Dedifferentiated amniotic fluid mesenchymal stem cell (primary cell): ENCODE measurements at regions not wholly inside any gene's neighbourhood (a gene's known extent, or its start where the extent isn't known, plus 50 kb on each side); places are given as distances from the start of the nearest gene placed in this dataset.
"Not testable (repeated sequence)": the region's sequence is repeated elsewhere in the genome, so short reads cannot be mapped to it uniquely, and the experiment has no call there.

Experiments used
- DNase-seq: peaks from one replicate; pipeline ENCODE4 v3.0.0-alpha.2; 2016; ENCODE audit errors: extremely low spot score

DNA sequence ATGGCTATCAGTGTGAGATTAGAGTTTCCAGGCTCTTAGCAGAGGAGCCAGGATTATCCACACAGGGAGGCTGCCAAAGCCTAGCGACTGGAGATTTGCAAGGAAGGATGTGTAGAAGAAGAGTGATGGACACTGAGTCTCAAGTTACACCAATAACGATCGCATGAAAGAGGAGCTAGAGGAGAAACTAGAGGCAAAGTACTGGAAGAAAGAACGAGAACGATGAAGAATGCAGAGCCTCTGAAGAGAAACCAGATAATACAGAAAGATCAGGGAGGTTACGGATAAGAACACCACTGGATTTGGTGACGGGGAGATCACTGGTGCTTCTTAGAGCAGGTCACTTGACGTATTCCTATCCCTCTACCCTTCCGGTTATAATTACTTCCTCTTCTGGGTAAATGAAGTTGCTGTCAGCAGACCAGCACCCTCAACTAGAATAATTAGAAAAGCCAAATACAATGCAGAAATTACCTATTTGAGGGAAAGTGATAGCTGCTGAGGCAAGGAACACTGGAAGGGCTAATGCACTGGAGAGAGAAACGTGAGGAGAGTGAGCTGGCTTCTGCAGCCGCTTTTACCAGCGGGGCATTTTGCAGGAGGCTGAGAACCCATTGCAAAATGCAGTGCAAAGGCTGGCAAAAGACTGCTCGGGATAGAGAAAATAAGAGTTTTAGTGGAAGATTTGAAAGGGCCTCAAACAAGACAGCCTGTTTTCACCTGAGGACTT, 93.1 kb upstream of the HIF1A start:
- DNase-seq: no peak

DNA sequence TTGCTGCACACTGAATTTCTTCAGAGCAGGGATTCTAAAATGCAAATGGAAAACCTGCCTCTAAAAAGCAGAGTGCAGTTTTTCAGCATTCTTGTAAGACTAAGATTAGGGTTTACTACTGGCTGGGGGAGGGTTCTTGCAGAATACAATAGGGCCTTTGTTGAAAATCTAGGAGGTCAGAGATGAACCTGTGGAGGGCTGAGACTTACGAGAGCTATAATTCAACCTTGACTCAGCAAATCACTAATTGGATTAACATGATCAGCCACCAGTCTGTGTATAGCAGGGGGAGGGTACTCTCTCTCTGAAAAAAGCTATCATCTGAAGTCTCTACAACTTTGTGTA, 92.6 kb upstream of the HIF1A start:
- DNase-seq: no peak

DNA sequence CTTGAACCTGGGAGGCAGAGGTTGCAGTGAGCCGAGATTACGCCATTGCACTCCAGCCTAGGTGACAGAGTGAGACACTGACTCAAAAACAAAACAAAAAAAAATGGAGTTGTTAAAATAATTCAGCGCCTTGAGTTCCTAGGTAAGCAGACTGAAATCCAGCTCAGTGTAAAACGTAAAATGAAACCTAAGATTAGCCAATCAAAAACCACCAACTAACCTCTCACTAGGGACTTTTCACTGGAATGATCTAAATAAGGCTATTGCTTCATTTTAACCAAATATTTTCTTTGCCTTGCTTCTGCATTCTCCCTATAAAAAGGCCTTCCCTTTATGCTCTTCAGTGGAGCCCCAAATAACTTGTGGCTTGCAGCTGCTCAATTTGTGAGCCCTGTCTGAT, 91.6 kb upstream of the HIF1A start:
- DNase-seq: no peak

DNA sequence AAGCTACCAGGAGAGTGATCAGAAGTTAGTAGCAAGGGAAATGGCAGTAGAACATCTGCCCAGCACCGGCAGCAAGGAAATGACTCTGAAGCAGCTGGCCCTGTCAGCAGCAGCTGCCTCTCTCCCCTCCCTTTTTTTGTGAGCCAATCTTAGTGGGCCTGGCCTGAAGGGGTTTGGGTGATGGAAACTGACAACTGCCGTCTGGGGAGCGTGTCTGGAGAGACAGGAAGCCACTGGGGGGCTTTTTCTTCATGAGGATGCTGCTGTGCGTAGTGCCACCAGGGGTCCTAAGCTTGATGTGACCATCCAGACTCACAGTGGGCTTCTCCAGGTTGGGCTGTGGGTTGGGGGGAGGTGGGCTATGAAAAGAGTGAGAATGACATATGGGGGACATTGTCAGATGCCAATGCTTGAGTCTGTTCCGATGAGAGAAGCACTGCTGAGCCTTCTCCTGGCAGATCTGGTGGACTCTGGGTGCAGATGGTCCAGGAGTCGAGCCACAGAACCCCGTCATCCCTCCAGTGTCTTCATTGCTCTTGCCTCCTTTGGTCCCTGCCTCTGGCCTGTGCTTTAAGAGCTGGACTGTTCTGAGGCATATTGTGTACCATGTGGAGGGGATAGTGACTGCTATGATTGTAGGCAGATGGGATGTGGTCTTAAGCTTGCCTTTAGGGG, 87.6 kb upstream of the HIF1A start:
- no peak for DNase-seq

DNA sequence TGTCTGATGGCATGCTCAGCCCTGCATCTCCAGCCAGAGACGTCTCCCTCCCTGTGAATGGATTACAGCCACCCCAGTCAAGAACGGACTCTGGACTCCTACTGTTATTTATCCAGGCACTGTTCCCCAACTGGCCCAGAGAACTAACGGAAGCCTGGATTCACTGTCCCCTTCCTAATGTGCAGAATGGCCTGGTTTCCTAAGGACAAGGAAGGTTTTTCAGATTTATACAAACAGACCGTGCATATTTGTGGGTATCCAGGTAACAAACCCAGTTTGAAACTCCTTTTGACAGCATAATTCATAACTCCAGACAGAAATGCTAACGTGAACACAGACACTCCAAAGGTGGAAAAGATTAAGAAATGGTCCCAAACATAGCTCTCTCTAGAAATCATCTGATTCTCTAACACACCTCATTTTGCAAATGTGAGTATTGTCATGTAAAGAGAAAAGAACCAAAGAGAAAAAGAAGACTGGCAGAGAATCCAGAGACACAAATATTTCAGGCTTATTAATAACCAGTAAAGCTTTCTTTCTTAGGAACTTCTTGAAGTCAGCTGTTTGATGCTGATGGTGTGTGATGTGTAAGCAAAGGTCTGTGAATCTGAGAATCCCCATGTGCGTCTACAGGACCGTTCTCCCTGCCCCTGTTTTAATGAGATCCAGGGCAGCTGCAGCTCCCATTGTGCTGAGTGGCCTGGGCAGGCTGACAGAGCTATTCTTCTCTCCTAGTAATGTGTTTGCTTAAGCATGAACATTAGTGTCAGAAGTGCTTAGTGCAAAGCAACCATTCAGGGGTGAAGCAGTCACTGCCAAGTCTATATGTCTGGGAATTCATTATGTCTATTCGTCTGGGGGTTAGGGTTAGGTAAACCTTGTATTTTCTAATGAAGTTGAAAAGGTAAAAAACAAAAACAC, 86.8 kb upstream of the HIF1A start:
- no peak for DNase-seq

DNA sequence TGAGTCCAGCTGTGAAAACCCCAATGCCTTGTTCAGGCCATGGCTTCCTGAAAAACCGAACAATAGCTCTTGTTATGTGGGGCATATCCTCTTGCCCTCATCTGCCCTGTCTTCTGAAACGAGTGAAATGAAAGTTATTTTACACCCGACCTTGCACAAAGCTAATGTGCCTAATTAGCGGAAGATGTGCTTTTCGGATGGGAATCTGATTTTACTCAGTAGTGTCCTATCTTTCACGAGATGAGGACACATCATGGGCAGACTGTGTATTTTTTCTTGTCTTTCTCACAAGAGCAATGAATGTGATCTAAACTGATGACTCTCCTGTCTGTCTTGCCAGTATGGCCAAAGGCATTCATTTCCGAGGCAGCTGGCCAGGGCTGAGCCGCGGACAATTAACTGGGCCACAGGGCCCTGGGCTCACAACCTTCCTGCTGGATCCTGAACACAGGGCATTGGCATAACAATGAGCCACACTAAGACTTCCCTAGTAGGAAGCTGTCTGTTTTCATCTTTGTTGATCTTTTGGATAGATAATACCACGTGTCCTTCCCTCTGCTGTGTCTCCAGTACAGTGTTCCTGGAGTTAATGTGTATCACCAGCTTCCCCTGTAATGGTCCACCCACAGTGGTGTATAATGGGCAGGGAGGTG, 86.0 kb upstream of the HIF1A start:
- peak; percentile 54 for DNase-seq

DNA sequence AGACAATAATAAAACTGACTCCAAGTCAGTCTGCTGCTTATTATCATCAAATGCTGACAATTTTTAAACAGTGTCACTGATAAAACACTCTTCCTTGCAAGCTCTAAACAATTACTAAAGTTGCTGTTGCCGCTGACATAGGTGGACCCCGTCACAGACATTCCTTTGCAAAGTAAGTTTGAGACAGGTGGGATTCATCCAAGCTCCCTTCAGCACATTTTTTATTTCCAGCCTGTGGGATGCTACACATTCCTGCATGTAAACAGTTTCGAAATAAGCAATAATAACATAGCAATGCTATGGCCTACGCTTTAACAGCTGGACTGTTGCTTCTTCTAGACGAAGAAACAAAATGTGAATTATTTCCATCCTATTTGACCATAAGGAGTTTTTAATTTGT, 85.4 kb upstream of the HIF1A start:
- no peak for DNase-seq

DNA sequence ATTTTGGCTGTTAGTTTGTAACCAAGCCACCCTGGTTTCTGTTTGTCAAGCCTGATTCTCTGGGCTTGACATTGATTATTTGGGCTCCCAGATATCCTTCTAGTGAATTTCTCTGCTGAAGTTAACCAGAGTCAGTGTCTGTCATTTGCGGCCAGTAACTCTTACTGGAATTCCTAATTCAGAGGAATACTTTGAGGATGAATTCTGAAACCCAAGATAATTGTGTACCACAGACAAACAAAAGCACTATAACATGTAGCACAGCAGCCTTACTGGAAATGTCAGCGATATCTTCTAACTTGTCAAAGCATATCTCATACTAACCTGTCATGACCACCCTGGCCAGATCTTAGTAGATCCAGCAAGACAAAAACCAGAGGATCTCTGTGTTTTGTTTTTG, 84.4 kb upstream of the HIF1A start:
- no peak for DNase-seq

DNA sequence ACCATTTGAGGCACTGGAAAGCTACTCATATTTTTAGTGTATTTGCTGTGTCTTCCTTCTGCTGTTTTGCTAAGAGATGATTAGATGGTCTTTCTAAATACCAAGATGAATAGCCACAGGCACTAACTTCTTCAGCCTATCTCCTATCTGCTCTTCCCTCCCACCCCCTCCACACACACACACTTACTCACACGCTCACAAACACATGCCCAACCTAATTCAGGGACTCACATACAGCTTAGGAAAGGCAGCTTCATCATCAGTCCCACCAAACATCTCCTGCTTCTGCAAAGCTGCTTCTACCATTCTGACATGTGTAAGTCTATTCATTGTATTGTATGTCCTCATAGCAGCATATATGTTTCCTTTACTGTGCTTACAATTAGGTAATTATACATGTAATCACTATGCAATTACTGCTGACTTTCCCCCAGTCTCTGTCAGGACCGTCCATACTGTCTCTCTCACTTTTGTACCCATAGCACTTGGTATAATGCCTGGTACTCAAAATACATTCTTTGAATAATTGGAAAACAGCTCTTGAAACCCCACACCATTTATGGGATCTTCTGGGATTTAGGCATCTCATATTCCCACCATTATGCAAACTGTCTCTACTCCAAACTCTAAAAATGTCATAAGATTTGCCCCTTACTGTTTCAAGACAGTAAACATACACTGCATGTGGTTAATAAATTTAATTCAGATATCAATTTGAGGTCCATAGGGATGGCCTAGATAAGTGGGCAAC, 83.3 kb upstream of the HIF1A start:
- no peak for DNase-seq

DNA sequence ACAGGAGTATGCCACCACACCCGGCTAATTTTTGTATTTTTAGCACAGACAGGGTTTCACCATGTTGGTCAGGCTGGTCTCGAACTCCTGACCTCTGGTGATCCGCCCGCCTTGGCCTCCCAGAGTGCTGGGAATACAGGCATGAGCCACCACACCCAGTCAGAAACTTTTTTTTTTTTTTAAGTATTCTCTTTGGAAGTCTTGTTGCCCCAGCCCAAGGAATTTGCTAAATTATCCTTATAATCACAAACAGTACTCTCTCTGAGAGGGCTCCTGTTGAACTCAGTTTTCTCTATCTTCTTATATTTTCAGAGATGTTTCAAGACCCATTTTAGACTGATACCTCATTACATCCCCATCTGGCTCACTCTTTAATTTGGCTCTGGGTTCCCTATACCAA, 82.3 kb upstream of the HIF1A start:
- DNase-seq: not testable (repeated sequence)

DNA sequence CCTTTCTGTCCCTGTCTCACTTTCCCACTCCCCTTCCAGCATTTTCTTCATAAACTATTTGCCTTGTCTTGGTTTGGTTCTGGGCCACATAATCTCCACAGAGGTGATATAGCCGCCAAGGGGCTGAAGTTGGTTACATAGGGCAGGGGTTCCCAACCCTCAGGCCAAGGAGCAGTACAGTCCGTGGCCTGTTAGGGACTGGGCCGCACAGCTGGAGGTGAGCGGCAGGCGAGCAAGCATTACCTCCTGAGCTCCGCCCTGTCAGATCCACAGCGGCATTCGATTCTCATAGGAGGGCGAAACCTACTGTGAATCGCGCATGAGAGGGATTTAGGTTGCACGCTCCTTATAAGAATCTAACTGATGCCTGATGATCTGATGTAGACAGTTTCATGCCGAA, 80.6 kb upstream of the HIF1A start:
- no peak for DNase-seq

DNA sequence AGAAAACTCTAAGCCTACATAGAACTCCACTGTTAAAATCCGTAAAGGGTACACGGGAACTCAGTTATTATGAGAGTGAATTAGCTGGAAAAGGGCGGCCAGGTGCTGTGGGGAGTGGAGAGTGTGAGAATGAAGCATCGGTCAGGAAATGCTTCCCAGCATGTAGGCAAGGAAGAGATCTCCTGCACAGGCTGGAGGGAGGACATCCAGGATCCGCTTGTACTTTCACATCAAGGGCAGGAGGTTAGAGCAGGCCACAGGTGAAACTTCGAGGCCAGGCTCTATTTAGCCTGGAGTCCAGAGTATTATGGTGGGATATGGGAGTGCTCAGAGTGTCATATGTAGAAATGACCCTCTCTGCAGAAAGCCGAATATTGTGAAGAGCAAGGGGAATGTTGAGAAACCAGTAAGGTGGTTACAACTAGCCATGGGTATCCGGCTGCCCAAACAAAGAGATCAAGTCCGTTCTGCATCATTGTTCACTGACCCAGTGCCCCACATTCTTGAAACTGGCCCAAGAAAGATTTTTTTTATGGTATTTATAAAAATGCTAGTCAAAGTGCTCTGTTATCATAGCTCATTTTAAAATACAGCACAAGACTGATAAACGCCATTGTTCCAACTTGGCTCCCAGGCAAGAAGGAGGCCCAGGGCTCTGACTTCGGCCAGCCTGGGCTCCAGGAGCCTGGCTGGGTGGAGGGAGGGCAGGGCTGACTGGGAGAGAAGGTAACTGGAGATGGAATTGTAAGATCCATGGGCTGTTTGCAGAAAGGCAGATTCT, 79.4 kb upstream of the HIF1A start:
- no peak for DNase-seq

DNA sequence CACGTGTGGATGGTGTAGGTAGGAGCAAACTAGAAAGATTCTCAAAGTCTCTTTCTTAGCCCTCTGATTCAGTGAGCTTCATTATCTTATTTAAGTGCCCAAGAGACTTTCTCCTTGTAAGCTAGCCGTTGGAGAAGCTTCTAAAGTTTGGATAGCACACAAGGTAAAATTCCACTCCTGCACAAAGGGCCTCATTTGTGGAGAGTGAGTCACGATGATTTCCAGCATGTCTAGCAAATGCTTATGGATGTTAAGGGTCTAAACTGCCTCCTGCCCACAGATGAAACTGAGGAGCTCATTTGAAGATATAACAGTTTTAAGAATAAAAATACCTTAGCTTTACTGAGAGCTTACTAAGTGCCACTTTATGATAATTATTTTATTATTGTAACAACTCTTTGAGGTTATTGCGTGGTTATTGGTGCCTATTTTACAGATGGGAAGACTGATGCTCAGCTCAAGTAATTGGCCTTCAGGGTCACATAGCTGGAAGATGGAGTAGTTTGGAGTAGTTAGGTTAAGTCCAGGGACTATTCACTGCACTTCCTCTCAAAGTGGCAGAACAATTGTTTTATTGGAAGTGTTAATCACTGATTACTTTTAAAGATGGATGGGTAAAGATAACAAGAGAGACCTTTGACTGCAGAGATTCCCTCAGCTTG, 78.7 kb upstream of the HIF1A start:
- DNase-seq: peak; percentile 44

DNA sequence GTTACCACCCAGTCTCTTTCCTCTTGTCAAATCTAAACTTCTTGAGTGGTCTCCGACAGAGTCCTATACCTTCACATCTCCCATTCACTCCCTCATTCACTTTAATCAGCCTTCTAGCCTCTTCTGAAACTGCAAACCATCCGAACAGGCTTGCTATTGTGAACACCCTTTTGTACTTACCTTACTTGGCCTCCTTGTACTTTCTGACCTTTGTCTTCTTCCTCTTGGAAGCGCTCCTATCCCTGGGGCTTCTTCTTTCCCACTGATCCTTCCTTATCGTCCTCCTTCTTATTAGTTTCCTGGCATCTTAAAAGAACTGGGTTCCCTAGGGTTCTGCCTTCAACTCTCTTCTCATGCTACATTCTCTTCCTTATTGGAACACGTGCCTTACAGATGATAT, 76.9 kb upstream of the HIF1A start:
- no peak for DNase-seq

DNA sequence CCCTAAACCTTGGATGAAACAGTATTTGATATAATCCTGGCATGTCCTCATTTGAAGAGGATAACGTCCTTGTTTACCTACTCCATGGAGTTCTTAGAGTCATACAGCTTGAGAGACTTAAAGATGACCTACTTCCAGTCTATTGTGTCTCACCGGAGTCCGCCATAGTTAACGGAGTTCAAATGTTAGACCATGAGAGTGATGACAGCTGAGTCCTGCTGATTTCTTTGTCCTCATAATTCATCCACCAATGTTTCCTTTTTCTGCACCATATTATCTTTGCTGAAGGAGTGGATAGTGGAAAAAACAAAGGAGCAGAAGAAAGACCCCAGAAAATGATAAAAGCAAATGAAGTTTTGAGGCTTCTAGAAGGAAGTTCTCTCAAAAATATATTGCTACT, 75.8 kb upstream of the HIF1A start:
- DNase-seq: no peak

DNA sequence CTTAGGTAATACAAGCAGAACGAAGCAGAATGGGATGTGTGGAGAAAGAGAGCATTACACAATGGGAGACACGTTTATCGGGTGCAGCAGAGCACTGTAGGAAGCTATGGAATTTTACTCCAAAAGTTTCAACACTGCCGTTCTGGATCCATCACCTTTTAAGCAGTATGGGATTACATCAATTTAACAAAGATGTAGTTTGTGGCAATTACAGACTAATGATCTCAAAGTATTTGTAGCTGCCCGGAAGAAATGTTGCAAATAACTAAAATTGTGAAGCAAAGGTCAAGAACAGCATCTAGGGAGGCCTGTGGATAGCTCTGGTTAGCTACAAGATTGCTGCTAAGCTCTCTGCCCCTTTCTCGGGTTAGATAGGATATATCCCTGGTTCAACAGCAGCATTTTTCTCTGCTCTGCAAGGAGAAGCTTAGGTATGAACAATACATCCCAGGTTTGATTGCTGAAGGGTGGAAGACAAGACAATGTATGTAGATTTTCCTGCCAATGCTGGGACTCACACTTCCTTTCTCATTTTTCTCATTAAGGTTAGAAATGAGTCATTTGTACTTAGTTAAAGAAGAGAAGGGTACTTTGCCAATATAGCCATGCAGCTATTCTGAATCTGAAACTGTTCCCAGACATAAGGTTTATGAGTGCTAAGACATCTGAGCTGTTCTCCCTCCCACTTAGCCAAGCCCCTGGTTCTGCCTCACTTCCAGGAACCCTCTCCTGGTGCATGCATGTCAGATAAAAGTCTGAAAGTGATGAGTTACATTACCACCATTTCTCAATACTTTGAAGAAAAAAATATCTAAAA, 75.0 kb upstream of the HIF1A start:
- DNase-seq: peak; percentile 60

DNA sequence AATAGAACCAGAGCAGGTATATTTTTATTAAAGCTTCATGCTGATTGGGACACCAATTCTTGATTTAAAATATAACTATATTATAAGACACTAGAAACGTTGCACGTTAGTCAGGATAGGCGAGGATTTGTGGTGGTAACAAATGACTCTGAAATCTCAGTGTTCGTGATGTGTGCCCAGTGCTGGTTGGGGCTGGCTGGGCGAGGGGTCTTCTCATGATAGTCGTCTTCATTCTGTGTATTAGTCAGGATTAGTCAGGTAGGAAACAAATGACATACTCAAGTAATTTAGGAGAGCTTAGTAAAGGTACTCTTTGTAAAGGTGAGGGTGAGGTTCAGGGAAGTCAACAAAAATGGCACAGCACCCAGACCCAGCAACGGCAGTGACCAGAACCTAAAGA, 73.9 kb upstream of the HIF1A start:
- DNase-seq: no peak

DNA sequence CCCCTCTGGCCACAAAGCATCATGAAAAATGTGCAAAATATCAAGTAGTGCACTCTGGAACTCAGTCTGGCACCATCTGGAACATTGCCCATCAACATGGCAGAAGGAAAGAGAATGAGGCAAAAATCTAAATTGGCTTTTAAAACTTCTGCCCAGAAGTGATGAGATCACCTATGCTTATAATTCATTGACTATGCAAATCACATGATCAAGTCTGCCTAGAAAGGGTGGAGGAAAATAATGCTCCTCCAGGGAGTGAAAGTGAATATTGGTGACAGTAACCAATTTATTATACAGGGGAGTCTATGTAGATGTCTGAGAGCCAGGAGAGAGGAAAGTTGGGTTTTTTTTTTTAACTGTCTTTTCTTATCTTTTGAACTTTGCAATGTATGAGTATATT, 73.3 kb upstream of the HIF1A start:
- DNase-seq: no peak

DNA sequence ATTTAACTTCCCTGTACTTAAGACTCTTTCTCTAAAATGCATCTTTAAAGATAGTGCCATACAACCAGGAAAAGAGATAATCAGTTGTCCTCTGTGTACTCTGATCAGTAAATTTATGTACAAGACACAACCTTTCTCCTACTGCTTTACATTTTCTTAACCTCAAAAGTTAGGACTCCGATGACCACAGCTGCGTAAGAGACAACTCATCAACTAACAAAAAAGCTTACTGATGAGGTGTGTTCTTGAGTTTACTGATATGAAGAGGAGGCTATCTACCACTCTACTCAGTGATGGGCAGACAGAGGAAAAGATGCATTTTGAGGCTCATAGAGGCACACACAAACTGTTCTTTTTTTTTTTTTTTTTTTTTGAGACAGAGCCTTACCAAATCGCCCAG, 71.4 kb upstream of the HIF1A start:
- no peak for DNase-seq
